Suppressor macrophage (primary cell): ENCODE measurements at regions not wholly inside any gene's neighbourhood (a gene's known extent, or its start where the extent isn't known, plus 50 kb on each side); places are given as distances from the start of the nearest gene placed in this dataset.
"Not testable (repeated sequence)": the region's sequence is repeated elsewhere in the genome, so short reads cannot be mapped to it uniquely, and the experiment has no call there.

Source experiments
- DNase-seq, 4 experiments: peaks; one replicate each; pipeline ENCODE4 v3.0.0-alpha.2; 2020 to 2022

DNA sequence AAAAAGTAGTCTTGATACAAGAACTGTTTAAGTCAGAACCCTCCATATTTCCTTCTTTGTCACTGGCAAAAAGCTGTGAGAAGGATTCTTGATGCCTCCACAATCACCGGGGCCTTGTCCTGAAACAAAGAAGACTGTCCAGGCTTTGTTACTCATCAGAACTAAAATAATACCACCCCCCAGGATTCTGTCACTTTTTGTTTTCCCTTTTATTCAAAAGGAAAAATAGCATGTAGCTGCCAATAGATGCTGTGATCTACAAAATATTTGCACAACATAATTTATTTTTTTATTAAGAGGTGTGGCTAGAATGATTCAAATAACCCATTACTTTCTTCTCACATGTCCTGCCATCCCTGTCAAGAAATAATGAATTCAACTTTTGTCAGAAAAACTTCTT, 173.7 kb downstream of the LYPLAL1 start:
- no peak for DNase-seq

DNA sequence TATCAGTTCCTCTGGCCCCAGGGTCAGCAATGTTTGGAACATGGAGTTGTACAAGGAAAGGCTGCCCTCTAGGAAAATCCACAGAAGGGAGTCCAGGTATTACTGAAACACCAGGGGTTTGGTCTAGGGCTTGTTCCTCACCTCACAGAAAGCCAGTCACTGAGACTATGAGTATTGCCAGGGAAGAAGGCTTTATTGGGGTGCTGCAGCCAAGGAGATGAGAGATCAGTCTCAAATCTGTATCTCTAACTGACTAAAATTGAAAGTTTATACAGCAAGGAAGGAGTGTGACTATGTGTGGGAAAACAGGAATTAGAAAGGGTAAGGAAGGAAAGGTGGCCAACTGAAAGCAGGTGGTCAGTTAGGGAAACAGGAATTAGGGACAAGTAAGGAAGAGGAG, 172.3 kb downstream of the LYPLAL1 start:
- no peak for DNase-seq

DNA sequence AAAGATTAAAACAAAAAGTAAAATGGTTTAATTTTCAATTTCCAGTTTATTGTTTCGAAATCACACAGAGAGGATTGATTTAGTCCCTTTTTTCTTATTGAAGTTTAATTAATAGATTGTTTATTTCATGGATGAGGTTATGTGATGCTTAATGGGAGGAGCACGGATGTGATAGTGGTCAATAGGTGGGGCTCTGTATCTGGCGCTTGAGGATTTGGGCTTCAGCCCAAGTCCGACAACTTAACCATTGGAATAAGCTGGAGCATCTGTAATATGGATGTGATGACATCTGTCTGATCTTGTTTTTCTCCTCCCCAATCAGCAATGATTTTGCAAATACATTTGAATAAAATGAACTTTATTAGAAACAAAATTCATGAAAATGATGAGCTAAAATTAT, 169.2 kb downstream of the LYPLAL1 start:
- DNase-seq: no peak

DNA sequence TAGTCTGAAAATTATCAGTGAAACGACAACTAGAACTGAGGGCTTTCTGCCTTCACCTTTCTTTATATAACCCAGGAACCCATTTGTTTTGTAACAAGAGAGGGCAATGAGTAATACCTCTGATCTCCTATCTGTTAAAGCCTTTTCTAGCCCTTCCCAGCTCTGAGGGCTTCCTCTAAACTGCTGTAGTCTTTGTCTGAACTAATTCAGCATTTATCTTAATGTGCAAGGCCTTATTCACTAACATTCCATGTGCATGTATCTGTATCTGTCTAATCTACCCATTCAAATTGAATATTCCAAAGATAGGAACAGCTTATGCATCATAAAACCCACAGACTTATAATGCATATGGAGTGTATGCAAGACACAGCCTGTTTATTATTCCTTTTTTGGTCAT, 167.1 kb downstream of the LYPLAL1 start:
- DNase-seq: no peak

DNA sequence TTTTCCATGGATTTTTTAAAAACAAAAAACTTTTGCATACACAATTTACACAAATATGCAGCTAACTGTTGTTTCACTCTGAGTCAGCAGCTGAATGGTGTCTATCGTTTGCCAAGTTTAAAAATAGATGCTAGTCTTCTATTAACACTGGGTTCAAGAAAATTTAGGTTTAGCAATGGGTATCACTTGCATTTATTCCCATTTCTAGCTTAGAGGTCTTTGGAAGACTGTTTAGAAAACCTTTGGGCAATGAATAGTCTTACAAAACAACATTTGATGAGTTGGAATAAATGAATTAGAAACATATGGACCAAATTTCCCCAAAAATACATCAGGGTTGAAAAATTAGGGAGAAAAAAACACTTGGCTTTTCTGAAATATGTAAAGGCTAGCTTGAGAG, 165.8 kb downstream of the LYPLAL1 start:
- DNase-seq: no peak

DNA sequence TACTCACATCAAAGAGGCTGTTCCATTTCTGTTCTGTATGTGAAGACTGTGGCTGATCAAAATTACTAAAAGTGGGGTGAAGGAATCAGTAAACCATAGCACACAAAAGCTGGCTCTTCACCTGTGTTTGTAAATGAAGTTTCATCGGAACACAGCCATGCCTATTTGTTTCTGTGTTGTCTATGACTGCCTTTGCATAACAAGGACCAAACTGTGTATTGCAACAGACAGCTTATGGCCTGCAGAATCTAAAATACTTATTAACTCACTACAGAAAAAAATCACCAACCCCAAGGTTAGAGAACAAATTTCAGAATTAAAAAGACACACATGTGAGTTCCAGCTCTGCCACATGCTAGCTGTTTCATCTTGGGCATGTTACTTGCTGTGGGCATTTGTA, 163.9 kb downstream of the LYPLAL1 start:
- DNase-seq: no peak

DNA sequence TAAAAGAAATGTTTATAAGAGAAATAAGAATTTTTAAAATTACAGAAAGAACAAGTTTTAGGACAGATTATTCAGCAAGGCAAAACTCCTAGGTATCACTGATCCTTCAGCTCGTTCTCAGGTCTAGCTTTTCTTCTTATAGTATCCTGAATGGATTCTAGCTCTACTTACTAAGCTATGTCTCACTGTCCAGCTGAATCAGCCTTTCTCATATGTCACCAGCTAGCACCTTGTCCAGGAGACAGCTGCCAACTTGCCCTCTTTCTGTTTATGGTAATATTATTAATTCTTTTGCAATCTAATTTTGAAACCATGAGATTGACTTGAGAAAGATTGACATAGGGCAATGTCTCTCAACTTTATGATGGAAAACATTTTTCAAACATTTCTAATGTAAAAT, 159.9 kb downstream of the LYPLAL1 start:
- no peak for DNase-seq

DNA sequence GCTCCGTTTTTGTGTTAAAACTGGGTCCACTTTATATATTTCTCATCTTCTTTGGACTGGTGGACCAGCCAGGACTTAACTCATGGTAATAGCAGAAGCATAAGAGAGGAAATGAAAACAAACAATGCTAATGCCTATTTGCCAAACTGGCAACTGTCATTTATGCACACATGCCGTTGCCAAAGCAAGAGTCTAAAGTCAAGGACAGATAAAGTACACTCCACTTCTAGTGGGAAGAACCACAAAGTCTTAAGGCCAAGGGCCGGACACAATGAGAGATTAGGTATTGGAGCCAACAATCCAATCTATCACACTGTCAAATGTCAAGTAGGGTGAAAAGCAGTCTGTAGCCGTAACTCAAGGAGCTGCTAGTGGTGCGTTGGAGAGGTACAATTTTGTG, 157.7 kb downstream of the LYPLAL1 start:
- DNase-seq: no peak

DNA sequence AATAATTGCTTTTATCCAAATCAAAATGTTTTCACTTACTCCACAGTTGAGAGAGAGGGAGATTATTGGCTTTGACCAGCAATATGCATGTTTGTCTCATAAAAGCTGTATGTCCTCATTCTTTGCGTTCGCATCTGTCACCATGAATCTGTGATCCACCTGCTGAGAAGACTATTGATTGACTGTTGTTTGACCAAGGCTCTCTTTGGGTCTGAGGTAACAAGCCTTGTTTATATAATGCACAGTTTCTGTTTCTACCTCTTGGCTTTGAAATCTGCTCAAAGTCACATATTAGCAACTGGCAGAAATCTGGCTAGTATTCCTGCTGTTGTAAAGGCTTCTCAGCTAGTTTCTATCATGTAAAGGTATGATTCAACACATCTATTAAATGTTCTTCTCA, 157.0 kb downstream of the LYPLAL1 start:
- no peak for DNase-seq

DNA sequence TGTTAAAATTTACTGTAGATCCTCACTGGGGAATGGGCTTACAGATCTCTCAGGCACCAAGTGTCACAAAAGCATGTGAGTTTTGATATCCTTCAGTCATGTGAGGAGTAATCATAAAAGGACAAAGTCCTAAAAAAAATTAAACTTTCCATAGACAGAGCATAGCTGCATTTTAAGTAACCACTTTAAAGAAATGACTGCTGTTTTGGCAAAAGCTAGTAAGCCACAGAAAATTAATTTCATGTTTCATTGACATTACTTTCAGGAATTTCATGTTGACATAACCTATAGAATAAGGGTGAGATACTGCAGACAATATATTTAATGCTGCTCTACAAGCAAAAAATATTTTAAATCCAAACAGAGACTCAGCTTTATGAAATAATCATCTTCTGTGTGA, 156.3 kb downstream of the LYPLAL1 start:
- no peak for DNase-seq

DNA sequence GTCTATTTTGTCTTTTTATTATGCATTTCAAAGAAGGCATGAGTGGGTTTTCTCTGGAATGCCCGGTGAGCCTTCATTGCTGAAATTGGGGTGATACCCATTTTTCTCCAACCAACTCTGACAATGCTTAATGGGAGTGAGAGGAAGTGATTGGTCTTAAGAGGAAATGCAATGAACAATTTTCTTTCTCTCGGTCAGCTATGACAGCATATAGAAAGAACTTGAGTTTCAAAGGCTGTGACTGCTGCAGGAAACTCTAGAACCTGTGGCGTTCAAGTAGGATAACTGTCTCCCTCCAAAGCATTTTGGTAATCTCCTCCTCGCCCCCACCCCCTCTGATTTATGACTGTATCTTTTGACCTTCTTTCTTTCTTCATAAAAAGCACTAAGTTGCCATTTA, 155.9 kb downstream of the LYPLAL1 start:
- DNase-seq: no peak

DNA sequence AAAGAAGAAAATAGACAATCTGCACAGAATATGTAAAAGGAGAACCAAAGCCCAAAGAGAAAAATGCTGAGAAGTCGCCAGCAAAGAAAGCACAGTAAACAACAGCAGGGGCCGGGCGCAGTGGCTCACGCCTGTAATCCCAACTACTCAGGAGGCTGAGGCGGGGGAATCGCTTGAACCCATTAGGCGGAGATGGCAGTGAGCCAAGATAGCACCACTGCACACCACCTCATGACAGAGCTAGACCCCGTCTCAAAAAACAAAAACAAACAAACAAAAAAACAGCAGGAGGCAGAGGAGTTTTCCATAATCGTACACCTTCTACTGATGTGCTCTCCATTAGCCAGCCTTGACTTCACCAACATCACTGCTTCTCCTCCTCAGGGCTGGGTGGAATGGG, 153.2 kb downstream of the LYPLAL1 start:
- DNase-seq: no peak

DNA sequence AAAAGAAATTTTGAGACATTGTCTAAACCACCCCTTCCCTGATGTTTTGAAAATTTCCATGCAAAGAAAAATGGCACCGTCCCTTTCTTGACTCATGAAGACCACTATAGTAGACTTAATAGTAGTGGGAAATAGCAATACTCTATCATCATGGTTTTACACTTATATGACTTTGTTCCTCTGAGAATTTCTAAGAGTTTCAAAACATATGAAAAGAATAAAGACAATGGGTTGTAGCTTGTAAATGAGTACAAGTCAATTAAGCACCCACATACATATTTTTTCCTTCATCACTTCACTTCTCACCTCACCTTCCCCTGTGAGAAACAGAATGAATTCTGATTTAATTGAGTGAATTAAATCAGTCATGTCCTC, 151.7 kb downstream of the LYPLAL1 start:
- no peak for DNase-seq

DNA sequence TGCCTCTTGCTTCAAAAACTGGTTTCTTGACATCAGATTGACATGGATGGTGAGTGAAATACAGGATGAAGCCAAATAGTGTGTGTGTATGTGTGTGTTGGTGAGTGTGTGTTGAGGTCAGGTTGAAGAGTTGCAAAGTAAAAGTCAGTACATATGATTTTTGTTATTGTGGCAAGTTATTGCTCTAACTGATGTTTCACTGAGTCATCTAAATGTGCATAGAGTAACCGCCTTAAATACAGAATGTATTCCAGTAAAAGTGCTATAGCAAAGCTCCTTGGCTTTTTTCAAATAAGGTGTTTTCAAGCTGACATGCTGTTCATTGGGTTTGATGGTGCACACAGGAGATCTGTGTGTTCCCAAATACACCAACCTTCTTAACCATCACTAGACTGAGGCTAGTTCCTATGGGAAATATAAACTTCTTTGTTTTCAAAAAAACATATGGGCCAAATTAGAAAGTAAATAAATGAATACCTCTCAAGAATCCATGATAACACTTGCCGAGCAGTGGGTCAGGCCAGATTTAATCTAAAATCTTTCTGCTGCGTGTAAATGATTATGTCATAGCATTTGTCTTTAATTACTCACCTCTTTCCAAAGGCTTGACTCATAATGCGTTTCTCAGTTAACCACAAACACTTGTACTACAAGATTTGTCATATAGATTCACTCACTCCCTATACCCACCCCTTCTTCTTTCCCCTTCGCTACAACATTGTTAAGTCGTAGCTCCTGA, 151.1 kb downstream of the LYPLAL1 start:
- no peak for DNase-seq

DNA sequence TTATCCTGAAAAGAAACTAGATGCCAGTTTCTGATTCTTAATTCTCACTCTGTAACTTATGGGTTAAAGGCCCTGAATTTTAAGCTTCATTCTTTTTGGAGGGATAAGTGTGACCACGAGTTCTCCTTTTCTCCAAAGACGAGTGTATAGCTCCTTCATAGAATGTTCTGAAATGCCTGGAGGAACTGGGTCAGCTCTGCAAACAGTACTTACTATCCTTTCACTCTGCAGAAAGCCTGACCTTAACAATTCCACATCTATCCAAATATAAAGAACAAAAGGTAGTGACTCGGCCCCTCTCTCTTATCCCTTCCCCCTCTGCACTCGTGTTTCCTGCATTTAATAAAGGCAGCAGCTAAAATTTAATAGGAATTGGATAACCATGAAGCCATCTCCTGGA, 150.5 kb downstream of the LYPLAL1 start:
- DNase-seq: no peak

DNA sequence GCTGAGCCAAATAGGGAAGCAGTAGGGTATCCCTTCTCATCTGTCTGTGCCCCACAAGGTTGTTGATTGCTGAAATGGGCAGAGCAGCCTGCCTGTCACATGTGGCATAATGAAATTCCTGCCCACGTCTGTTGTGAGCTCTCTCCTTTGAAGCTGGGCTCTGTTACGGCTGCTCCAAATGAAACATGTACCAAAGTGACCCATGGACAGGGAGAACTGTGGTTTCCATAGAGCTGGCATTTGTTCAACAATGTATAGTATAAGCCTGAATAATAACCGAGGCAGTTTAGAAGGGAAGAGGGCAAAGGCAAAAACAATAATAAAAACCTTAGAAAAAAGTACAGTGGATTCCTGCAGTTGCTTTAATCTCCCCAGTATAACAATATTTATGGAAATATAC, 149.7 kb downstream of the LYPLAL1 start:
- DNase-seq: no peak

DNA sequence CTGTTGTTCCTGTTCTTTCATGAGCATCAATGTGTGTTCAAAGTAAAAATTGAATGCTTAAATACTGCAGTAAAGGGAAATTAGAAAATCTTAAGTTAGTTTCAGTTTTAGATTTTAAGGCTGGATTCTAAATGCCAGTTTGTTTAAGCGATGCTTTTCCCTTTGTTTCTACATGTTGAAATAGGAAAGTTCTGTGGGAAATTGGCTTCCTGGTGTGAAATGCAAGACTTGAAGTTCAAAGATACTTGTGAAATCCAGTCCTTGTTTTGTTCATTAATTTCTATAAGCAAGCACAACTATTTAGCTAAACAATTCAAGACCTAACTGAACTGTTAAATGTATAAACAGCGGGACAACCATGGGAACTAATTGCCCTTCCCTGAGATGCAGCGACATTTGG, 149.1 kb downstream of the LYPLAL1 start:
- no peak for DNase-seq

DNA sequence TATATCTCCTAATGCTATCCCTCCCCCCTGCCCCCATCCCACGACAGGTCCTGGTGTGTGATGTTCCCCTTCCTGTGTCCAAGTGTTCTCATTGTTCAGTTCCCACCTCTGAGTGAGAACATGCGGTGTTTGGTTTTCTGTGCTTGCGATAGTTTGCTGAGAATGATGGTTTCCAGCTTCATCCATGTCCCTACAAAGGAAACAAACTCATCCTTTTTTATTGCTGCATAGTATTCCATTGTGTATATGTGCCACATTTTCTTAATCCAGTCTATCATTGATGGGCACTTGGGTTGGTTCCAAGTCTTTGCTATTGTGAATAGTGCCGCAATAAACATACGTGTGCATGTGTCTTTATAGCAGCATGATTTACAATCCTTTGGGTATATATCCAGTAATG, 146.9 kb downstream of the LYPLAL1 start:
- not testable (repeated sequence) for DNase-seq

DNA sequence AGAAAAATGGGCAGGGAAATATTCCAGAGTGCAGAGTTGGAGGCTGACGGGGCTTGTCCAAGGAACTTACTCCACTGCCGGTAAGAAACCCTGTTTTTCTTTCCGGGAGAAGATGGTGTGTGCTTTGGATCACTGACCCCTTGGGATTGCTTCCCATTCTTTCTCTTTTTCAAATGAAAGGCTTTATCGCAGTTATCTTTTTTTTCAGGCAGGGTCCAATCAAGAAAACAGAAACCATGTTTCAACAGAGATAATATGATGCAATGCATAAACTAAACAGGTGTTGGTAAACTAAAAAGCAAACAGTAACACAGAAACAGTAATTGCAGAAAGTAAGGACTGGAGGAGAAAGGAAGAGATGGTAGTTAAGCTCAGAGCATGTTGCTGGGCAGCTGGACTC, 145.1 kb downstream of the LYPLAL1 start:
- no peak for DNase-seq

DNA sequence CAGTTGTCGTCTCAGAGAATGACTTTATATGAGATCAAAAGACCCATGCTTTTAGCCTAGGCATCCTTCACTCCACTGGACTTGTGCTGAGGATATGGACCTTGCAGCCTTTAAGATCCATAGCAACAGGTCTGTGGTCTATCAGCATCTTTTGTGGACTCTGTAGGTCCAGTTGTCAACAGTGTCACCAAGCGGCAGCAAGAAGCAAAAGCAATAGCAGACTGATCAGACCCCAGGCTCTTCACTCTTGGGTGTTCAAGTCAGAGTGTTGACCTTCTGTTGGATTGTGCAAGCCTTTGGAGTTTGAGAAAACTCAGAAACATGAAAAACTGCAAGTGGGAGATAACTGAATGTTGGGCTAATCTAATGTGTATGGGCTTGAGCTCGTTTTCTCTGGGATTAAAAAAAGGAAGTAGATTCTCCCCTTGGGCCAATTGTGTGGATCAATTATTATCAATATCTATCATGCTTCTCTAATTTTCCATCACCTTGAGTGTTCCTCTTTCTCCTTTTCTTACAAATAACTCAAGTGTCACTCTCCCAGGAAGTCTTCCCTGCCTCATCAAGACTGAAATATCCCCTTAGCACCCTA, 144.2 kb downstream of the LYPLAL1 start:
- DNase-seq: no peak

DNA sequence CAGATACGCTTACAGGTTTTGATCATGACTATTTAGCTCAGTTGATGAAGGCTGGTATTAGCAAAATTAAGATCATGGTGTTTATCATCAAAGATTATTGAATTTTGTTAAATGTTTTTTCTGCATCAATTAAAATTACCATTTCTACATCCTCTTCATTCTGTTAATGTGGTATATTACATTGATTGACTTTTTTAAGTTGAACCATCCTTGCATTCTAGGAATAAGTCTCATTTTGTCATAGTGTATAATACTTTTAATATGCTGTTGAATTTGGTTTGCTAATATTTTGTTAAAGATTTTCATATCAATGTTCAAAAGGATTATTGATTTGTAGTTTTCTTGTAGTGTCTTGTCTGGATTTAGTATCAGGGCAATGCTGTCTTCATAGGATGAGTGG, 142.4 kb downstream of the LYPLAL1 start:
- DNase-seq: no peak

DNA sequence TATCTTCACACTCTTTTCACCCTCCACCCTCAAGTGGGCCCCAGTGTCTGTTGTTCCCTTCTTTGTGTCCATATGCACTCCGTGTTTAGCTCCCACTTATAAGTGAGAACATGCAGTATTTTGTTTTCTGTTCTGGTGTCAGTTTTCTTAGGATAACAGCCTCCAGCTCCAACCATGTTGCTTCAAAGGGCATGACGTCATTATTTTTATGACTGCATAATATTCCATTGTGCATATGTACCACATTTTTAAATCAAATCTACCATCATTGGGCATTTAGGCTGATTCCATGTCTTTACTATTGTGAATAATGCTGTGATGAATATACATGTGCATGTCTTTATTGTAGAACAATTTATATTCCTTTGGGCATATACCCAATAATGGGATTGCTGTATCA, 140.3 kb downstream of the LYPLAL1 start:
- DNase-seq: no peak

DNA sequence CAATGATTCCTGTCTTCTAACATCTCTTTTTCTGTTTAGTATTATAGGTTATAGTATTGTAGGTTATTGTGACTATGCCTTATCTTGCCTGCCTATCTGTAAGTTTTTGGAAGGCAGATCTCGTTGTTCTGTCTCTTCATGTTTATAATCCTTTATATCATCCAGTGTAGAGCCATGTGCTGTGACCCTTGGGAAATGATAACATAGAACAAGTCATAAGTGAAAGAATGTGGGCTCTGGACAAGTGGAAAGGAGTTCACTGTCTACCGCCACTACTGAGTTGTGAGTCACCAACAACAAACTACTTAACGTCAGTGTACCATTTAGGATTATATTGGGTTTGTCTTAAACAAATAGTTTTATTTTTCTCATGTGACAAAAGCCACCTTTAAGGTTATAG, 139.3 kb downstream of the LYPLAL1 start:
- no peak for DNase-seq

DNA sequence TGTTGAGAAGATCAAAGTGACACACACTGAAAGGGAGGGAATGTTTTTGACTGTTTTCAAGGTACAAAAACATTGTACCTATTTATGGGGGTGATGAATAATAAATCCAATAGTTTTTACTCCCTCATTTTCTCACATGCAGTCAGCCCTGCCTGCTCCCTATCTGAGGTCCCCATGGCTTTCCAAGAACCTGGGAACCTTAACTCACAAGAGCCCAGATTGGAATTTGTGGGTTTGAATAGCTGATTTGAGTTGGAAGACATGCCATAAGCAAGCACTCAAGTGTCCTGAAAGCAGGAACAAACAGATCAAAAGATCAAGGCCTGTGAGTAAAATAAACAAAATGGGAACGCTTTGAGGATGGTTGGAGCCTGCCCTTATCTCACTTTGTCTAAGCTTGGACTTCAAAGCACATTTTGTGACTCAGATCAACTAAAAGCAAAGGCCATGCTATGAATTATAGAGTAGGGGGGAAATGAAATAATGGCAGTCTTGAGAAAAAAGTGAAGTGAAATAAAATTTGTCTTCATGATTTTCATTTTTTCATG, 136.6 kb downstream of the LYPLAL1 start:
- DNase-seq: no peak

DNA sequence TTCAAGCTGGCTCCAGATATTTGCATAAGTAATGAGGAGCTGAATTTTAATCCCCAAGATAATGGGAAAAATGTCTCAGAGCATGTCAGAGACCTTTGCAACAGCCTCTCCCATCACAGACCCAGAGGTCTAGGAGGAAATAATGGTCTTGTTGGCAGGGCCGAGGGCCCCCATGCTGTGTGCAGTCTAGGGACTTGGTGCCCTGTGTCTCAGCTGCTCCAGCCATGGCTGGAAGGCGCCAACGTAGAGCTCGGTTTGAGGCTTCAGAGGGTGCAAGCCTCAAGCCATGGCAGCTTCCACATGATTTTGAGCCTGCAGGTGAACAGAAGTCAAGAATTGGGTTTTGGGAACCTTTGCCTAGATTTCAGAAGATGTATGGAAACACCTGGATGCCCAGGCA, 134.7 kb downstream of the LYPLAL1 start:
- no peak for DNase-seq
